ENCODE measurements at regions not wholly inside any gene's neighbourhood (a gene's known extent, or its start where the extent isn't known, plus 50 kb on each side); places are given as distances from the start of the nearest gene placed in this dataset.

GRCh38 chr4:184295206-184295605 is 77.5 kb upstream of the ENPP6 start:
- Histone ChIP-seq H3K14ac (ENCODE audit: insufficient read depth, low read length) (no peak overlapping the region), H4K20me1 (ENCODE audit: control insufficient read depth, insufficient read depth, insufficient read length) (no peaks in the 10 kb centered on the region), H2BK5ac (ENCODE audit: insufficient read length, low read length) (no peak overlapping the region), H3K18ac (ENCODE audit: insufficient read length, low read depth, low read length) (no peak overlapping the region), H4K91ac (ENCODE audit: insufficient read length, low read depth, low read length) (no peak overlapping the region), H2BK15ac (ENCODE audit: low read depth, low read length) (no peak overlapping the region), H2AFZ (ENCODE audit: low read length) (no peak overlapping the region), H3K9ac (ENCODE audit: extremely low read depth, insufficient read length, low read length) (no peak overlapping the region), H3T11ph (ENCODE audit: low read length) (no peak overlapping the region), H2BK120ac (ENCODE audit: low read depth, low read length, poor library complexity, severe bottlenecking) (no peak overlapping the region), H3K4ac (ENCODE audit: low read depth, low read length) (no peak overlapping the region), H3K4me2 (ENCODE audit: insufficient read depth, insufficient read length, low read length) (no peak overlapping the region), H2BK12ac (ENCODE audit: insufficient read length, low read depth, low read length) (no peak overlapping the region), H3K23ac (ENCODE audit: insufficient read length, low read depth, low read length) (no peak overlapping the region), H3K27ac (ENCODE audit: insufficient read length, low read depth, low read length) (no peak overlapping the region), H3K79me1 (ENCODE audit: insufficient read depth, low read depth, low read length, poor library complexity, severe bottlenecking) (no peaks in the 10 kb centered on the region), H3K79me2 (ENCODE audit: insufficient read depth, low read length) (no peaks in the 10 kb centered on the region), H2AK5ac (ENCODE audit: insufficient read length, low read length) (no peak overlapping the region), H3K56ac (ENCODE audit: insufficient read length, low read depth, low read length) (no peak overlapping the region), H3K9me3 (ENCODE audit: control insufficient read depth, low read depth, low read length) (no peaks in the 10 kb centered on the region), H4K5ac (ENCODE audit: insufficient read length, low read depth, low read length) (no peak overlapping the region), H3K23me2 (ENCODE audit: insufficient read length, low read depth, low read length, poor library complexity, severe bottlenecking) (no peaks in the 10 kb centered on the region), H3K27me3 (ENCODE audit: insufficient read depth, low read length) (no peaks in the 10 kb centered on the region), H4K8ac (replicated peaks; ENCODE audit: insufficient read length, low read depth, low read length) (no peak overlapping the region), H3K4me1 (ENCODE audit: insufficient read depth, low read length) (no peaks in the 10 kb centered on the region), H2BK20ac (ENCODE audit: low read depth, low read length, poor library complexity, severe bottlenecking) (no peak overlapping the region)
- no peak for TF ChIP-seq CTCF (conservative IDR thresholded peaks at IDR 0.05)
- Mint-ChIP-seq H3K4me3 (no peak overlapping the region), H3K27me3 (ENCODE audit: low read depth) (peaks cover 3% of the 10 kb centered on the region), H3K27ac (no peak overlapping the region), H3K4me1 (peaks cover 6 to 12% of the 10 kb centered on the region in 2 experiments; a peak in 3 of 4 replicates), H3K36me3 (ENCODE audit: insufficient read depth in 1 of 3, low read depth in 3 of 3) (0 out of 7 replicates have a peak, but pooled peaks cover 0 to 2% (median 0%) of the 10 kb centered on the region in 3 experiments), H3K9me3 (no peaks in the 10 kb centered on the region)
- no peak for DNase-seq
- no CpG with 5 or more reads among the region's 4 CpGs for WGBS (ENCODE audit: extremely low coverage, insufficient read length, low lambda C conversion rate)
